Heart left ventricle (tissue), 13 donors: ENCODE measurements at regions not wholly inside any gene's neighbourhood (a gene's known extent, or its start where the extent isn't known, plus 50 kb on each side); places are given as distances from the start of the nearest gene placed in this dataset.

Experiments used
- CTCF ChIP-seq, 12 donors: fragments of 200-600 bp; sonication (generic) in 4 of 12; IDR thresholded peaks; one replicate each; pipeline versions ENCODE4 v1.5.0 to v1.8.0; 2018 to 2022; ENCODE audit warnings: antibody characterized with exemption in 12 of 12, mild to moderate bottlenecking in 5 of 12
- POLR2A ChIP-seq, 2 donors: fragments of 450-650 bp; IDR thresholded peaks; one replicate each; pipeline ENCODE4 v1.6.1; 2017; ENCODE audit warnings: antibody characterized with exemption in 2 of 2, mild to moderate bottlenecking in 2 of 2, moderate library complexity in 2 of 2
- donor health status: ischemic (EF 13 %, LVEDD 7.1; RV severe dilation, severe dysfunction).
- donor health status: DM: no; HTN: yes; CAD: no.
- donor health status: DM: no; HTN: no; CAD: no.
- donor health status: ischemic (EF 25% LVEDD 6.9; RV normal size, moderate dysfunction).
- donor health status: ischemic (EF 25% LVEDD 5.7; RV mildly dilated, moderate dysfunction).
- donor health status: ischemic (EF 35%, LVEDD 5.7; RV mildly dilated, moderate dysfunction).
- donor health status: nonischemic (EF 11% LVEDD 7.7; RV severe dilation, severe dysfunction).
- donor health status: DM: yes; HTN: yes; CAD: no.
- donor health status: PGD.
- donor health status: ischemic (EF 29% LVEDD 5.4; RV normal size, mild dysfunction).
- donor health status: nonischemic (EF 23%, LVEDD 6.1; RV moderate dilation, normal function).

- TF ChIP-seq CTCF (IDR thresholded peaks at IDR 0.05) = no peak
- no peak for TF ChIP-seq POLR2A (IDR thresholded peaks at IDR 0.05)
Observed at GRCh38 chr14:22282949-22283348, 306.1 kb downstream of the DAD1 start.
